Endothelial cell of umbilical vein (primary cell): ENCODE measurements at regions not wholly inside any gene's neighbourhood (a gene's known extent, or its start where the extent isn't known, plus 50 kb on each side); places are given as distances from the start of the nearest gene placed in this dataset.

ENCODE experiments used
- BruUV-seq: library from RNA; stranded (reverse); fragments of 400-500 nt; replicated peaks from 2 replicates; lab custom pipeline; 2021; lab: Mats Ljungman, UMichigan
- CTCF ChIA-PET: fragments of 300-600, 350-600 bp; sonication (Branson Sonifier 250); formaldehyde crosslinking; loops from one replicate; lab custom pipeline; 2021; ENCODE audit warnings: antibody characterized with exemption, inconsistent platforms; lab: Charles Lee
- POLR2A ChIA-PET: fragments of 300-600, 350-600 bp; sonication (Branson Sonifier 250); formaldehyde crosslinking; loops from one replicate; lab custom pipeline; 2021; ENCODE audit warnings: antibody characterized with exemption, inconsistent platforms; lab: Charles Lee
- DNase-seq: peaks from one replicate; pipeline ENCODE4 v3.0.0-alpha.2; 2011; ENCODE audit warnings: low read depth, low spot score
- FAIRE-seq: peaks from 2 replicates; lab custom pipeline; 2011; peaks lifted over from hg19 to GRCh38; lab: Jason Lieb, UNC
- H2AFZ ChIP-seq: 2 replicates; pipeline ENCODE4 v1.6.0; 2012; ENCODE audit warnings: low read depth, low read length, control low read depth, inconsistent platforms
- H3K27ac ChIP-seq: 2 replicates; pipeline ENCODE4 v1.5.1; 2011; ENCODE audit warnings: low read depth, mild to moderate bottlenecking, control low read depth, low read length, moderate library complexity; ENCODE audit not compliant: insufficient read depth
- H3K27me3 ChIP-seq, 2 experiments: 2 replicates each; pipeline versions ENCODE4 v1.6.0 to v1.6.1; 2011; ENCODE audit warnings: low read length in 2 of 2, mixed read lengths in 1 of 2; ENCODE audit not compliant: control insufficient read depth in 2 of 2, insufficient read depth in 2 of 2
- H3K36me3 ChIP-seq, 2 experiments: 2 replicates in 1 of 2; 3 replicates in 1 of 2; pipeline ENCODE4 v1.5.1; 2011; ENCODE audit warnings: low read length in 2 of 2, mild to moderate bottlenecking in 1 of 2, moderate library complexity in 1 of 2; ENCODE audit not compliant: control insufficient read depth in 2 of 2, insufficient read depth in 2 of 2; ENCODE audit errors: extremely low read depth in 1 of 2
- H3K4me1 ChIP-seq: 3 replicates; pipeline ENCODE4 v1.5.1; 2011; ENCODE audit warnings: mild to moderate bottlenecking, low read length; ENCODE audit not compliant: control insufficient read depth, insufficient read depth; ENCODE audit errors: extremely low read depth
- H3K4me2 ChIP-seq: 2 replicates; pipeline ENCODE4 v1.6.1; 2011; ENCODE audit warnings: low read length, control low read depth, mixed read lengths; ENCODE audit not compliant: insufficient read depth
- H3K4me3 ChIP-seq, 3 experiments: fragments of 200-600 bp in 1 of 3; sonication (generic), shearing (Covaris generic) in 1 of 3; replicated peaks in 1 of 3; 2 replicates each; pipeline ENCODE4 v1.5.1; 2011 to 2016; ENCODE audit warnings: control low read depth in 3 of 3, low read length in 3 of 3, mild to moderate bottlenecking in 2 of 3, inconsistent platforms in 1 of 3, low read depth in 1 of 3, moderate library complexity in 1 of 3; ENCODE audit not compliant: insufficient read depth in 1 of 3
- H3K79me2 ChIP-seq: 2 replicates; pipeline ENCODE4 v1.6.0; 2012; ENCODE audit warnings: low read length, inconsistent platforms; ENCODE audit not compliant: control insufficient read depth, insufficient read depth
- H3K9ac ChIP-seq: replicated peaks from 2 replicates; pipeline ENCODE3; 2011; ENCODE audit warnings: low read length, control low read depth; ENCODE audit not compliant: insufficient read depth; ENCODE audit errors: extremely low read depth
- H3K9me1 ChIP-seq: replicated peaks from 3 replicates; pipeline ENCODE4 v1.6.0; 2011; ENCODE audit warnings: mild to moderate bottlenecking, low read length; ENCODE audit not compliant: control insufficient read depth, insufficient read depth; ENCODE audit errors: extremely low read depth
- H3K9me3 ChIP-seq: replicated peaks from 2 replicates; pipeline ENCODE4 v1.5.1; 2012; ENCODE audit warnings: low read length, inconsistent platforms; ENCODE audit not compliant: control insufficient read depth, insufficient read depth
- H4K20me1 ChIP-seq: replicated peaks from 2 replicates; pipeline ENCODE3; 2011; ENCODE audit warnings: mild to moderate bottlenecking, low read length; ENCODE audit not compliant: control insufficient read depth, insufficient read depth; ENCODE audit errors: extremely low read depth
- EZH2 ChIP-seq: IDR thresholded peaks from 2 replicates; pipeline ENCODE4 v1.6.1; 2012; ENCODE audit warnings: borderline replicate concordance, low read depth, mild to moderate bottlenecking, moderate library complexity, low read length, inconsistent platforms; ENCODE audit not compliant: severe bottlenecking
- FOS ChIP-seq: IDR thresholded peaks from 2 replicates; pipeline ENCODE4 v1.6.1; 2011; ENCODE audit warnings: mild to moderate bottlenecking, low read length, moderate library complexity, borderline replicate concordance; ENCODE audit not compliant: insufficient read depth
- GATA2 ChIP-seq: IDR thresholded peaks from 2 replicates; pipeline ENCODE4 v1.7.0; 2011; ENCODE audit warnings: low read depth, mild to moderate bottlenecking, moderate library complexity, mixed read lengths, low read length; ENCODE audit not compliant: insufficient read length, insufficient read depth
- JUN ChIP-seq: IDR thresholded peaks from 2 replicates; pipeline ENCODE4 v1.6.1; 2011; ENCODE audit warnings: borderline replicate concordance, low read depth; ENCODE audit not compliant: insufficient read length, insufficient read depth
- MYC ChIP-seq: IDR thresholded peaks from one replicate; pipeline ENCODE4 v1.6.1; 2011; ENCODE audit warnings: mild to moderate bottlenecking, low read depth, low read length
- POLR2A ChIP-seq: IDR thresholded peaks from 2 replicates; pipeline ENCODE4 v1.6.1; 2012; ENCODE audit warnings: low read depth, mild to moderate bottlenecking, control low read depth, low read length
- POLR2AphosphoS5 ChIP-seq: IDR thresholded peaks from 2 replicates; pipeline ENCODE4 v1.6.1; 2012; ENCODE audit warnings: low read depth, mild to moderate bottlenecking, control low read depth, low read length, moderate library complexity; ENCODE audit not compliant: insufficient read depth
- dilution Hi-C: fragments of 300-500 bp; cut with MboI; formaldehyde crosslinking; loops from one replicate; pipeline ENCODE4 v1.15.0; 2019; ENCODE audit warnings: low sequenced_read_pairs; ENCODE audit not compliant: extremely low pct_ligation_motif_present
- intact Hi-C: fragments of 100-400 bp; cut with micrococcal nuclease; formaldehyde crosslinking; loops from one replicate; pipeline ENCODE4 v1.10.0; 2022
- TF ChIP-seq, protein P1 (sequence below): IDR thresholded peaks from 2 replicates; pipeline ENCODE4 v1.6.1; 2011; ENCODE audit not compliant: insufficient read depth, insufficient read length
- TF ChIP-seq, protein P2 (sequence below), 2 donors: IDR thresholded peaks; 1 replicate in 1 of 2; 2 replicates in 1 of 2; pipeline ENCODE4 v1.5.1; 2011; ENCODE audit warnings: low read length in 2 of 2, mild to moderate bottlenecking in 2 of 2, moderate library complexity in 2 of 2, control low read depth in 1 of 2, inconsistent platforms in 1 of 2, low read depth in 1 of 2; ENCODE audit not compliant: insufficient read depth in 1 of 2; ENCODE audit errors: extremely low read depth in 1 of 2

DNA sequence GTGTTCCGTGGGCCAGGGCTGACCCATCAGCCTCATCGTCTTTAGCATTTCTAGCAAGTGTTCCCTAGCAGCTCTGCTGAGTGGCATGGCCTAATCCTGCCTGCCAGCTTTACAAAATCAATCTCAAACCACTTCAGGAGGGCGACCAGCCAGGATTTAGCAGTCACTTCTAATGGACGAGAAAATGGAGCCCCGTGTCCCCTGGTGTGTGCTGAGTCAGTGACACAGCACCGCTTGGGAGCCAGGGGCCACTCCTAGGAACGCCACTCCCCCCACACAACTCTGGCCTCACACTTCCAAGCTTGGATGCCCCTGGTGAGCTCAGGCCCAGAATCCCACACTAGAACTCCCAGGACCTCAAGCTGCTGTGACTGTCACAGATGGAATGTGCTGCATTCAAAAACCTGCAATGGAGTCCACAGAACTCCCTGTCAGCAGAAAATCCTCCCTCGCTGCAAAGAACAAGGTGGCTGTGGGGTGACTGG is 311.2 kb upstream of the GATB start:
- intact Hi-C loops (no loop called here), dilution Hi-C loops (no loop called here)
- H3K27ac ChIP-seq: no peak overlapping the region
- DNase-seq (no peak), FAIRE-seq (no peak)
- no peaks in the 10 kb centered on the region for H3K36me3 ChIP-seq
- H3K9me3 ChIP-seq: no peaks in the 10 kb centered on the region
- H3K27me3 ChIP-seq: peaks cover 0 to 2% of the 10 kb centered on the region in 2 experiments
- no peaks in the 10 kb centered on the region for H3K79me2 ChIP-seq
- ChIA-PET CTCF (no interaction called here), POLR2A (no interaction called here)
- TF ChIP-seq POLR2AphosphoS5 (no peak), FOS (no peak), GATA2 (no peak), JUN (no peak), EZH2 (no peak), MYC (no peak), POLR2A (no peak)
- TF ChIP-seq, protein P1, sequence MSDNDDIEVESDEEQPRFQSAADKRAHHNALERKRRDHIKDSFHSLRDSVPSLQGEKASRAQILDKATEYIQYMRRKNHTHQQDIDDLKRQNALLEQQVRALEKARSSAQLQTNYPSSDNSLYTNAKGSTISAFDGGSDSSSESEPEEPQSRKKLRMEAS: no peak
- TF ChIP-seq, protein P2, sequence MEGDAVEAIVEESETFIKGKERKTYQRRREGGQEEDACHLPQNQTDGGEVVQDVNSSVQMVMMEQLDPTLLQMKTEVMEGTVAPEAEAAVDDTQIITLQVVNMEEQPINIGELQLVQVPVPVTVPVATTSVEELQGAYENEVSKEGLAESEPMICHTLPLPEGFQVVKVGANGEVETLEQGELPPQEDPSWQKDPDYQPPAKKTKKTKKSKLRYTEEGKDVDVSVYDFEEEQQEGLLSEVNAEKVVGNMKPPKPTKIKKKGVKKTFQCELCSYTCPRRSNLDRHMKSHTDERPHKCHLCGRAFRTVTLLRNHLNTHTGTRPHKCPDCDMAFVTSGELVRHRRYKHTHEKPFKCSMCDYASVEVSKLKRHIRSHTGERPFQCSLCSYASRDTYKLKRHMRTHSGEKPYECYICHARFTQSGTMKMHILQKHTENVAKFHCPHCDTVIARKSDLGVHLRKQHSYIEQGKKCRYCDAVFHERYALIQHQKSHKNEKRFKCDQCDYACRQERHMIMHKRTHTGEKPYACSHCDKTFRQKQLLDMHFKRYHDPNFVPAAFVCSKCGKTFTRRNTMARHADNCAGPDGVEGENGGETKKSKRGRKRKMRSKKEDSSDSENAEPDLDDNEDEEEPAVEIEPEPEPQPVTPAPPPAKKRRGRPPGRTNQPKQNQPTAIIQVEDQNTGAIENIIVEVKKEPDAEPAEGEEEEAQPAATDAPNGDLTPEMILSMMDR (IDR thresholded peaks at IDR 0.05; ENCODE audit: extremely low read depth in 1 of 2, insufficient read depth in 1 of 2, low read depth in 1 of 2, low read length in 2 of 2): no peak
- peaks cover 3% of the 10 kb centered on the region for H3K4me1 ChIP-seq
- no peak overlapping the region for H3K9ac ChIP-seq
- H3K4me2 ChIP-seq: no peak overlapping the region
- no peaks in the 10 kb centered on the region for H3K9me1 ChIP-seq
- no peak overlapping the region for H2AFZ ChIP-seq
- BruUV-seq: no TSS peak
- H3K4me3 ChIP-seq: no peak overlapping the region
- H4K20me1 ChIP-seq: no peaks in the 10 kb centered on the region
